Prostate gland (tissue), 2 donors: ENCODE measurements at regions not wholly inside any gene's neighbourhood (a gene's known extent, or its start where the extent isn't known, plus 50 kb on each side); places are given as distances from the start of the nearest gene placed in this dataset.

Experiments
- POLR2A ChIP-seq: fragments of 450-650 bp; IDR thresholded peaks from one replicate; pipeline ENCODE4 v1.6.1; 2016; ENCODE audit warnings: antibody characterized with exemption, mild to moderate bottlenecking
- TF ChIP-seq, protein P1 (sequence below), 4 experiments: fragments of 200-600 bp in 2 of 4; fragments of 450-650 bp in 2 of 4; sonication (generic) in 2 of 4; IDR thresholded peaks; 1 replicate in 3 of 4; 2 replicates in 1 of 4; pipeline ENCODE4 v1.5.1; 2016 to 2019; ENCODE audit warnings: antibody characterized with exemption in 4 of 4, mild to moderate bottlenecking in 2 of 4, moderate library complexity in 2 of 4

DNA sequence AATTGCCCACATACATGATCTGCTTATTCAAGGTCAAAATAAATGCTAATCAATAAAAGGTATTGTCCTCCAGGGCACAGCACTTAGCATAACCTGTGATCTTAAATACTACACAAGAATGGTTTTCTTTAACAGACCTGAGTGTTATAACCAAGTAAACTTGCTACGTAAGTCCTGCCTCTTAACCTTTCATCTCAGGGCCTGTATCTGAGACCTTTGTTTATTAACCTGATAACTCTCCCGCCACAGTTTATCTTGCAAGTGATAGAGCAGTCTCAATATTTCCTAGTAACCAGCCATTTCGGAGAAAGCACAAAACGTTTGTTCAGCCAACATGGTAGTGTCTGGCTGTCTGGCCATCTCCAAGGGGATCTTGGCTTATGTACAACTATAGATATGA is 88.4 kb downstream of the DUSP6 start:
- TF ChIP-seq, protein P1, sequence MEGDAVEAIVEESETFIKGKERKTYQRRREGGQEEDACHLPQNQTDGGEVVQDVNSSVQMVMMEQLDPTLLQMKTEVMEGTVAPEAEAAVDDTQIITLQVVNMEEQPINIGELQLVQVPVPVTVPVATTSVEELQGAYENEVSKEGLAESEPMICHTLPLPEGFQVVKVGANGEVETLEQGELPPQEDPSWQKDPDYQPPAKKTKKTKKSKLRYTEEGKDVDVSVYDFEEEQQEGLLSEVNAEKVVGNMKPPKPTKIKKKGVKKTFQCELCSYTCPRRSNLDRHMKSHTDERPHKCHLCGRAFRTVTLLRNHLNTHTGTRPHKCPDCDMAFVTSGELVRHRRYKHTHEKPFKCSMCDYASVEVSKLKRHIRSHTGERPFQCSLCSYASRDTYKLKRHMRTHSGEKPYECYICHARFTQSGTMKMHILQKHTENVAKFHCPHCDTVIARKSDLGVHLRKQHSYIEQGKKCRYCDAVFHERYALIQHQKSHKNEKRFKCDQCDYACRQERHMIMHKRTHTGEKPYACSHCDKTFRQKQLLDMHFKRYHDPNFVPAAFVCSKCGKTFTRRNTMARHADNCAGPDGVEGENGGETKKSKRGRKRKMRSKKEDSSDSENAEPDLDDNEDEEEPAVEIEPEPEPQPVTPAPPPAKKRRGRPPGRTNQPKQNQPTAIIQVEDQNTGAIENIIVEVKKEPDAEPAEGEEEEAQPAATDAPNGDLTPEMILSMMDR (IDR thresholded peaks at IDR 0.05), result no peak
- TF ChIP-seq POLR2A, result no peak
